ENCODE measurements at regions not wholly inside any gene's neighbourhood (a gene's known extent, or its start where the extent isn't known, plus 50 kb on each side); places are given as distances from the start of the nearest gene placed in this dataset.

DNA sequence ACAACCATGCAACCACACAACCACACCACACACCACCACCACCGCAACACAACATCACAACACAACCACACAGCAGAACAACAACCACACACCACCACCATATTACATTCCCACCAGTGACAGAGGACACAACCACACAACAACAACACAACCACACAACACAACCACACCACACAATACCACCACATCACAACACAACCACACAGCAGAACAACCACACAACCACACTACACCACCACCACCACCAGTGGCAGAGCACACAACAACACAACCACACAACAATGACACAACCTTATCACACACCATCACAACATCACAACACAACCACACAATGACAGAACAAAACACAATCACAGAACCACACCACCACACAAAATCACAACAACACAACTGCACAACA is 313.0 kb upstream of the MYT1L start:
- peaks cover 20% of the 10 kb centered on the region for H3K27me3 Mint-ChIP-seq (ENCODE audit: low read depth)
- no peak for DNase-seq (ENCODE audit: low spot score in 2 of 2, unreplicated experiment in 2 of 2)
- no peak overlapping the region for H3K4me3 Mint-ChIP-seq
- peaks cover 4% of the 10 kb centered on the region for H3K9me3 Mint-ChIP-seq
- no peaks in the 10 kb centered on the region for H3K36me3 Mint-ChIP-seq
- H3K4me1 Mint-ChIP-seq: peaks cover 6% of the 10 kb centered on the region
- TF ChIP-seq, protein P1, sequence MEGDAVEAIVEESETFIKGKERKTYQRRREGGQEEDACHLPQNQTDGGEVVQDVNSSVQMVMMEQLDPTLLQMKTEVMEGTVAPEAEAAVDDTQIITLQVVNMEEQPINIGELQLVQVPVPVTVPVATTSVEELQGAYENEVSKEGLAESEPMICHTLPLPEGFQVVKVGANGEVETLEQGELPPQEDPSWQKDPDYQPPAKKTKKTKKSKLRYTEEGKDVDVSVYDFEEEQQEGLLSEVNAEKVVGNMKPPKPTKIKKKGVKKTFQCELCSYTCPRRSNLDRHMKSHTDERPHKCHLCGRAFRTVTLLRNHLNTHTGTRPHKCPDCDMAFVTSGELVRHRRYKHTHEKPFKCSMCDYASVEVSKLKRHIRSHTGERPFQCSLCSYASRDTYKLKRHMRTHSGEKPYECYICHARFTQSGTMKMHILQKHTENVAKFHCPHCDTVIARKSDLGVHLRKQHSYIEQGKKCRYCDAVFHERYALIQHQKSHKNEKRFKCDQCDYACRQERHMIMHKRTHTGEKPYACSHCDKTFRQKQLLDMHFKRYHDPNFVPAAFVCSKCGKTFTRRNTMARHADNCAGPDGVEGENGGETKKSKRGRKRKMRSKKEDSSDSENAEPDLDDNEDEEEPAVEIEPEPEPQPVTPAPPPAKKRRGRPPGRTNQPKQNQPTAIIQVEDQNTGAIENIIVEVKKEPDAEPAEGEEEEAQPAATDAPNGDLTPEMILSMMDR (IDR thresholded peaks at IDR 0.05; ENCODE audit: unreplicated experiment): no peak
- H3K27ac Mint-ChIP-seq: no peak overlapping the region

GRCh38 chr2:2642906-2643890 is 312.1 kb upstream of the MYT1L start:
- peaks cover 4% of the 10 kb centered on the region for H3K9me3 Mint-ChIP-seq
- peaks cover 6% of the 10 kb centered on the region for H3K4me1 Mint-ChIP-seq
- H3K4me3 Mint-ChIP-seq: no peak overlapping the region
- no peak overlapping the region for H3K27ac Mint-ChIP-seq
- H3K27me3 Mint-ChIP-seq (ENCODE audit: low read depth): peaks cover 26% of the 10 kb centered on the region
- H3K36me3 Mint-ChIP-seq: no peaks in the 10 kb centered on the region
- no peak for DNase-seq (ENCODE audit: low spot score in 2 of 2, unreplicated experiment in 2 of 2)
- TF ChIP-seq, protein P1 (IDR thresholded peaks at IDR 0.05; ENCODE audit: unreplicated experiment): no peak

DNA sequence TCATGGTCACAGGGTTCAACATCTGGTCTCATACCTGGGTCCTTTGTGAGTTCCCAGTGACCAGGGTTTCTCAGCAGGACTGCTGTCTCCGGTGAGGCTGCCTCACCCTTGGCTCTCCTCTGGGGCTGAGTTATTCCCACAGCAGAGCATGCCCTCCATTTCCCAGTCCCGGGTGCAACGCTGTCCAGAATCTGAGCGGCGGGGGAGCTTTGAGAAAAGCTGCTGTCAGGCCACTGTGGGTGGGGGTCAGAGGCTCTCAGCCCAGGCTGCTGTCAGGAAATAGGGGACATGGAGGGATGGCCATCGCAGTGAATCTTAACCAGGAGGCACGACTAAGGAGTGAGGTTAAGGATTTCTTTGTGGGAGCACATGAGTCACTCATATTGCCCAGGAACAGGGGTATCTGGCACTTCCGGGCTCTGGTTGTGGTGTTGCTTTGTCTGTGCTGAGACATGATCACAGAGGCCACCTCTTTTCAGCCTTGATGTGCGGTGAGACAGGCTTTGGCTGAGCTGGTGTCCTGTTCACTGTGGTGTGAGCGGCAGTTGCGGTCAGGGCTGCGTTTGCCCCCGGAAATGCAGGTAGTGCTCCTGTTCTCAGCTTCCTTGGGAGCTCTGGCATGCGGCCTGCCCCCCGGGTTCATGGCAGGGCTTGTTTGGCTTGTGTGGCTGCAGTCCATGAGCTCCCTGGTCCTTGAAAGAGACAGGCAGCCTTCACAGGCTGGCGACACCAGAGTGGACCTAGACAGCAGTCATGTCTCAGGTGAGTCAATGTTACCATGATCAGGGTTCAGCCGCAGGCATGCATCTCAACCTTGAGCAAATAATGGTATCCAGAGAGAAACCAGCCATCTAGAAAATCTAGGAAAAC is 310.7 kb upstream of the MYT1L start:
- DNase-seq (ENCODE audit: low spot score in 2 of 2, unreplicated experiment in 2 of 2): no peak
- Mint-ChIP-seq H3K27me3 (ENCODE audit: low read depth) (peaks cover 30% of the 10 kb centered on the region), H3K36me3 (no peaks in the 10 kb centered on the region), H3K4me3 (no peak overlapping the region), H3K9me3 (no peaks in the 10 kb centered on the region), H3K4me1 (peaks cover 5% of the 10 kb centered on the region), H3K27ac (no peak overlapping the region)
- TF ChIP-seq, protein P1 (IDR thresholded peaks at IDR 0.05; ENCODE audit: unreplicated experiment): no peak

DNA sequence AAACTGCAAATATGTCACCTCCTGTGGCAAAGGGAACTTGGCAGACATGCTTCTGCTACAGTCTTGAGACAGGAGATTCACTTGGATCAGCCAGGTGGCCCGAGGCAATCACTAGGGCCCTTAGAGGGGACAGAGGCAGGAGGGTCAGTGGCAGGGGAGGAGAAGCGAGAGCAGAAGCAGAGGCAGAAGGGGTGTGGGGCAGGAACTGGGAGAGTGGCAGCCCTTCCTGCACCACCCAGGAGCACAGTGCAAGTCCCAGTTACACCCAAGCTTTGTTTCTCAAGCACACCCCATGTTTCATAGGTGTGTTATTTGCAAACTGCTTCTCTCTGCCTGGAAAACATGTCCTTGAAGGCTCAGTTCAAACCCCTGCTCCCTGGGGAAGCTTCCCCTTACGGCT is 309.7 kb upstream of the MYT1L start:
- Mint-ChIP-seq H3K4me1 (no peaks in the 10 kb centered on the region), H3K27me3 (ENCODE audit: low read depth) (peaks cover 27% of the 10 kb centered on the region), H3K27ac (no peak overlapping the region), H3K9me3 (no peaks in the 10 kb centered on the region), H3K4me3 (no peak overlapping the region), H3K36me3 (no peaks in the 10 kb centered on the region)
- TF ChIP-seq, protein P1 (IDR thresholded peaks at IDR 0.05; ENCODE audit: unreplicated experiment): no peak
- no peak for DNase-seq (ENCODE audit: low spot score in 2 of 2, unreplicated experiment in 2 of 2)

DNA sequence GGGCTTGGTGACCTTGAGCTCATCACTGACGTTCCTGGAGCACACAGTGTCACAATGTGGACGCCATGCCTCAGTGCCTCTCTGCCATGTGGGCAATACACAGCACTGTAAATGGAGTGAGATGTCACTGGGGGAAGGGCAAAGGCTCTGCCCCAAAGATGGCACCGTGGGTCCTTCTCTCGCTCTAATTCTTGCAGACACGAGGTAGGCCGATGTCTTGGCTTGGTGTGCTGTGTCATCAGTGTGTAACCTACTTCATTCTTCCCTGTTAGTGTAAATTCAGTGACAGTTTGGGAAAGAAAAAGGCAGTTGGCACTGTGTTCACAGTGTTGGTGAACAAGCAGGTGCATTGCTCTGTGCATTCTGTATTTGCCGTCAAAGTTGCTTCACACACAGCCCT is 309.3 kb upstream of the MYT1L start:
- no peaks in the 10 kb centered on the region for H3K9me3 Mint-ChIP-seq
- no peaks in the 10 kb centered on the region for H3K4me1 Mint-ChIP-seq
- TF ChIP-seq, protein P1 (IDR thresholded peaks at IDR 0.05; ENCODE audit: unreplicated experiment): no peak
- DNase-seq (ENCODE audit: low spot score in 2 of 2, unreplicated experiment in 2 of 2): no peak
- no peaks in the 10 kb centered on the region for H3K36me3 Mint-ChIP-seq
- H3K27ac Mint-ChIP-seq: no peak overlapping the region
- H3K4me3 Mint-ChIP-seq: no peak overlapping the region
- peaks cover 27% of the 10 kb centered on the region for H3K27me3 Mint-ChIP-seq (ENCODE audit: low read depth)

All from mesothelial cell of epicardium (in vitro differentiated cells).